IPS DF 19.7 (cell line): ENCODE measurements at regions not wholly inside any gene's neighbourhood (a gene's known extent, or its start where the extent isn't known, plus 50 kb on each side); places are given as distances from the start of the nearest gene placed in this dataset.
A peak's percentile ranks its signal among the peaks of the same experiment; 100 is the strongest.

Source experiments
- DNase-seq: peaks from one replicate; pipeline ENCODE4 v3.0.0-alpha.2; 2013; ENCODE audit warnings: low read depth, low spot score

DNA sequence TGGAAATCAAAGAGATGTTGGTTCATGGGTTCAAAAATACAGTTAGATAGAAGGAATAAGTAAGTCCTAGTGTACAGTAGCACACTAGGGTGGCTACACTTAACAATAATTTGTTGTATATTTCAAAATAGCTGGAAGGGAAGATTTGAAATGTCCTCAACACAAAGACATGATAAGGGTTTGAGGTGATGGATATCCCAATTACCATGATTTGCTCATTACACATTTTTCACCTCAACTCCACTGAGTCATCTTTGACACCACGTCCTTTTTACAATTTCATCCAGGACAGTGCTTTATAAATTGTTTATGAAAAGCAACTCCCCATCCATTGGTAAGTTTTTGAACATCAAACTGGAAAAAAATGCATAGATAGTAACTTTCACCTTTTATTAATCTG is 208.3 kb downstream of the ZC3H11B start:
- no peak for DNase-seq

- DNase-seq: no peak
These were observed 210.0 kb downstream of the ZC3H11B start for GRCh38 chr1:219402925-219403324.

GRCh38 chr1:219401724-219402625 is 210.9 kb downstream of the ZC3H11B start:
- DNase-seq: no peak

DNA sequence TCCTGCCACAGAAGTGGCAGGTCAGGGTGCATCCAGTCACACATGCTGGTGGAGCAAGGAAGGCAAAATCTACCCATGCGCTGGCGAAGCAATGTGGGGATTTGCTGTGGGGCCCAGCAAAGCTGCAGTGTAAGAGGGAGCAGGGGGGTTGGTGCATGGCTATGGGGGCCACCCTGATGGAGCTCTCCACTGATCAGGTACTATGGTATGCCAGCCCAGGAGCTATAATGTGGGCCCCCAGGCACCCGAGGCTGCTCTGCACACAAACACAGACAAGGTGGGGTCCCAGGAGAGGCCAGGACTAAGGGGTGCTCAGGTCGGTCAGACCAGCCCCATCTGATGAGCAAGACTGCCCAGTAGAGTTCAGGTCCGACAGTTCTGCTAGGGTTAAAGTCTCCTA is 213.5 kb downstream of the ZC3H11B start:
- DNase-seq: no peak

DNA sequence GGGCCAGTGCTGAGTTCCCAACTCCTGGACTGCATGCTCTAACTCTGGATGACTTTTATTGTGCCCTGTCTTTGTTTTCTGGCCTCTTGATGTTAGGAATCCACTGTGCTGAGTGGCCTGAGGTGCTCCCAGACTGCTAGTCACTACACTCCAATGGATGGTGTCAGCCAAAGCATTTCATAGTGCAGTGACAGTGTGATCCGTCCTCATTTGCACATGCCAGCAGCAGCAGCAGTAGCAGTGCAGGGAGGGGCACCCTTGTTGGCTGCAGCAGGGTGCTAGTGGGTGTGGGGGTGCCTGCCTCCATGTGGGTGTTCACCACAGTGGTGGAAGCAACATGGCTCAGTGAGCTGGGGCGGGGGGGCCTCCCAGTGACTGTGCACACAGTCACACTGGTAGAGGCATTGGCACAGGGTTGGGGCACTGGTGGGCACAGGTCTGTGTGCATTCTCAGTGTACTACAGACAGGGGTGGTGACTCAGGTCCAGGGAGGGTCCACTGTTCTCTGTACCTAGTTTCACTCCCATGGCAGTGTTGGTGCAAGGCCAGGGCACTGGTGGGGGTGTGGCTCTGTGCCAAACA is 214.0 kb downstream of the ZC3H11B start:
- no peak for DNase-seq

DNA sequence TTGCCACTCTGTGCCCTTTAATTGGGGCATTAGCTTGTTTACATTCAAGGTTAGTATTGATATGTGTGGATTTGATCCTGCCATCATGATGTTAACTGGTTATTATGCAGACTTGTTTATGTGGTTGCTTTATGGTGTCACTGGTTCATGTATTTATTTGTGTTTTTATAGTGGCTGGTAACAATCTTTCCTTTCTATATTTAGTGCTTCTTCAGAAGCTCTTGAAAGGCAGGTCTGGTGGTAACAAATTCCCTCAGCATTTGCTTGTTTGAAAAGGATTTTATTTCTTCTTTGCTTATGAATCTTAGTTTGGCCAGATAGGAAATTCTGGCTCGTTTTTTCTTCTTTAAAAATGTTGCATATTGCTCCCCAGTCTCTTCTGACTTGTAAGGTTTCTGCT is 215.4 kb downstream of the ZC3H11B start:
- no peak for DNase-seq

- no peak for DNase-seq
These were observed 217.6 kb downstream of the LYPLAL1 start for GRCh38 chr1:219391297-219391696.

GRCh38 chr1:219387211-219387610 is 213.5 kb downstream of the LYPLAL1 start:
- no peak for DNase-seq

DNA sequence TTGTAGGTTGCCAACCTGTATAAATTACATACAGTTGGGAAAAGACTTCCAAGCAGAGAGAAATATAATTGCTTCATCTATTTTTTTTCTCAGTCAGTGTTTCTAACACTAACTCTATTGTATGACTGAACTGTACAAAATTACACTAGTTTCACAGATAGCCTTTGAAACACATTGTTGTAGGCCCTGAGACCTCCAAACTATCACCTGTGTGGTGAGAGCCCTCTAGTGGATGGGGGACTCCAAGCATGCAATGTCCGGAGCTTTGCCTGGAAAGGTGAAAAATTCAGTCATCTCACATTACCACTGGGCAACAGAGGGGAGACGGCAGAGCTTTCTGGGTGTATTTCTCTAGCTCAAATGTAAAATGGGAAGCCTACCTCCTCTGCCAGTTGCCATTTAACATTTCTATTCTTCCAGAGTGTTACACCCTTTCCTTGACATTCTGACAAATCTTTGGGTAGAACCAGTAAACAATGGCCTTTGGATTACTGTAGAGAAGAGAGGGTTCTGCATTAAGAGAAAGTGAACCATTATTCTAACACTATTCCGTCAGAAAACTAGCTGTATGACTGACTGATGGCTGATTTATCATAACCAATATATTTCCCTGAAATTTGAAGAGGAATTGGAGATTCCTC is 212.2 kb downstream of the LYPLAL1 start:
- peak; percentile 9 for DNase-seq

GRCh38 chr1:219383281-219383680 is 209.6 kb downstream of the LYPLAL1 start:
- DNase-seq: no peak

- no peak for DNase-seq
These were observed 207.7 kb downstream of the LYPLAL1 start for GRCh38 chr1:219381396-219381795.

DNA sequence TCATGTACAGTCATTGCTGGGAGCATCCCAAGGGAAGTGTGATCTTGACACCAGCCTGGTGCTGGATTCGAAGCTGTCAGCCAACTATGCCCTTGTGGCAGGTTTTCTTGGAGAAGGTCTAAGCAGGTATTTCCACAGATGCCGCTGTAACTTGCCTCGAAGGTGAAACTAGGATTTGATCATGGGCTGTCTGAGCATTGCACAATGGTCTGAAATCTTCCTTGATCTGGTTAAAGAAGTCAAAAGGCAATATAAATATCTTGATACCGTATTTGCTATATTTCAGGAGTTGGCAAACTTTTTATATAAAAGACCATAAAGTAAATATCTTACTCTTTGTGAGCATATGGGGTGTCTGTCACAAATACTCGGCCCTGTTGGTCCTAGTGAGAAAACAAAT is 206.8 kb downstream of the LYPLAL1 start:
- DNase-seq: no peak

GRCh38 chr1:219379691-219380090 is 206.0 kb downstream of the LYPLAL1 start:
- DNase-seq: no peak

GRCh38 chr1:219374636-219375035 is 201.0 kb downstream of the LYPLAL1 start:
- no peak for DNase-seq

DNA sequence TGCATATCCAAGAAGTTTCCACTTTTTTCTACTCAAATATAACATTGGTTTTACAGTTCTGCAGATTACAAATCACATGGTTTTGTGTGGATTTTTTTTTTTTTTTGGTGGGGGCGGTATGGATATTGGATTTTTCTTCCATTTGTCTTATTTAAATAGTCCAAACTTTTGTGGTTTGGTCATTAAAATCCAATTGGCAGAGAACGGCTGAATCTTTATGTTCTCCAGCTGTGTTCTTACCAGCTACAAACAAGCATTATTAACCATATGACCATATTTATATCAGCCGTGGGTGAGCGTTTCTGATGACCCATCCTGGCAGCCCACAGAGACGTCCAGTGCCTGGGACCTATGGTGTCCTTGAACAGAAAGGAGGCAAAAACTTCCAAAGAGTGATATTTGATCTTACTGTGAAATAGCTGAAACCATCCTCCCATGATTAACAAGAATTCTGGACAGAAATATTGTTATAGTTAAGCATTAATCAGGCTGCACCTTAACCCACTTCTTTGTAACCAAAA is 200.4 kb downstream of the LYPLAL1 start:
- no peak for DNase-seq

DNA sequence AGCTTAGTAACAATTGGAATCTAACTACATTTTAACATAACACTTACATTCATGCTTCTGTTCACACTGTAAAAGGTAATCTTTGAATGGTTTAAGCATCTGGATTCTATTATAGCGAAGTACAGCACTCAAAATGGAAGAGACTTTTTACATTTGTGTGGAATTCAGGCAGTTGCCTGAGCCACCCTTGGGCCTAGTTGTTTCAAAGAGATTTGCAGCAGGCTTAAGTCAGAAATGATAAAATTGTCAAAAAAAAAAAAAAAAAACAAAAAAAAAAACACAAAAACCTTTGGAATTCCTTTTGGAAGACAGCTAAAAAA is 199.9 kb downstream of the LYPLAL1 start:
- no peak for DNase-seq

- no peak for DNase-seq
These were observed 199.4 kb downstream of the LYPLAL1 start for GRCh38 chr1:219372916-219373615.

DNA sequence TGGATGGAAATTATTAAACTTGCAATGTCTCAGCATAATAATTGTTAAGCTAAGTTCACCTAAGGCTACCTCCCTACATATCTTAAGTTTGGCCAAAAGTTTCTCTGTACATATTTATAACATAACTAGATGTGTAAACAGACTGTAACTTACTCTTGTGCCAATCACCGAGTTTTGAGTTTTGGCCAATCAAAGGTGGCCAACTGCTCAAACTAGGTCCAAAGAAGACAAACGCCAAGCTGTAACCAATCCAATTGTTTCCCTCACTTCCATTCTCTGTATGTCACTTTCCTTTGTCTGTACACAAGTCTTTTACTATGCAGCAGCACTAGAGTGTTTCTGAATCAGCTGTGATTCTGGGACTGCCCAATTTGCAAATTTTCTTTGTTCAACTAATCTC is 197.8 kb downstream of the LYPLAL1 start:
- DNase-seq: no peak

DNA sequence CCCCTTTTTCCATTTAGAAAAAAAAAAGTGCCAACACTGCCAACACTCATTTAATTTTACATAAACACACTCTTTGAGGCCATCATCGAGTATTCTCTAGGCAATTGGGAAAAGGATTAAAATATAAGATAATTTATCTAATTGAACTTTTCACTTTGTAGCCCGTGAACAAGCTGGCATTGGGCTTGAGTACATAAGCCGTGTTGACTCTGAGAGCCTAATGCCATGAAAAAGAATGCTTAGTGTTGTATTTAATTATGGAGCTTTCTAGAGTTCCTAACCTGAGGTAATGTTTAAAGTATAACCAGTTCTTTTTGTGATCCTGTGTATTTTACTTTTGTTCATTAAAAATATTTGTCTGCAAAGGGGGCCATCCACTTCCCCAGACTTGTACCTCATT is 193.8 kb downstream of the LYPLAL1 start:
- no peak for DNase-seq

GRCh38 chr1:219365451-219365850 is 191.8 kb downstream of the LYPLAL1 start:
- no peak for DNase-seq

DNA sequence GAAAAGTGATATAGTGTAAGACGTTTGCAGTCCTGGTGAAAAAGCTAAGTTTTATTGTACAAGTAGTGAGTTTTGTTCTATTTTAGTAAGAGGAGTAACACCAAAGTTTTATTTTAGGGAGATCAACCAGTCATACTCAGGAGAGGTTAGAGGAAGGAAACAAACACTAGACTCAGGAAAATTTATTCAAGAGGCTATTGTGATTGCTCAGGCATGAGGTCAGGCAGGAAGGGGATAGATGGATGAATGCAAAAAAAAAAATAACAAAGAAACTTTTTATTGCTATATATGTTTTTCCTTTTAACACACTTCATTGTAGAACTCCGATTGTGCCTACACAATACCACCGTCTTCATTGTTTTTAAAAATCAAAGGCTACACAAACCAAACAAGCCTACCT is 189.0 kb downstream of the LYPLAL1 start:
- DNase-seq: no peak

DNA sequence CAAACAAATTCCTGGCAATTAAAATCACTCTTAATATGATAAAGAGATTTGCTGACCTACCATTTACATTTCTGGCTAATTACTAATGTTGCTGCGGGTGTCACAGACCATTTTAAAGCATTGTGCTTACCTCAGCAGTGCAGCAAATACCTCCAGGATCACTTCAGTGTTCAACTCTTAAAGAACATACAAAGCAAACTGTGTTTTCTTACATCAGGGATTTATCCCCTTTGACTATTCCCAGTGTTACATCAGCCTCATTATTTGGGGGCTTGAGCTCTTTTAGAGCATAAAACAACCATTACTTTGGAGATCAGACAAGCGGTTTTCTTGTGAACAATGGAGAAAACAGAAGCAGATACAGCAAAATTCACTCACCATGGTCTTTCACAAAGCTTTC is 185.4 kb downstream of the LYPLAL1 start:
- DNase-seq: no peak
